Epithelial cell of esophagus (primary cell): ENCODE measurements at regions not wholly inside any gene's neighbourhood (a gene's known extent, or its start where the extent isn't known, plus 50 kb on each side); places are given as distances from the start of the nearest gene placed in this dataset.
A peak's percentile ranks its signal among the peaks of the same experiment; 100 is the strongest.

ENCODE experiments used
- DNase-seq: peaks from one replicate; pipeline ENCODE4 v3.0.0; 2010; ENCODE audit warnings: low read depth
- H3K4me3 ChIP-seq: 2 replicates; pipeline ENCODE4 v1.5.1; 2011; ENCODE audit warnings: mild to moderate bottlenecking, low read length, control low read depth
- CTCF ChIP-seq: IDR thresholded peaks from 2 replicates; pipeline ENCODE4 v1.5.1; 2011; ENCODE audit warnings: low read depth, mild to moderate bottlenecking, low read length, control low read depth, inconsistent platforms; ENCODE audit not compliant: insufficient read depth; ENCODE audit errors: missing control alignments

GRCh38 chr1:216841165-216841564 is 117.9 kb upstream of the ESRRG start:
- no peak for DNase-seq

GRCh38 chr1:216836316-216836715 is 113.1 kb upstream of the ESRRG start:
- H3K4me3 ChIP-seq: no peak overlapping the region
- no peak for TF ChIP-seq CTCF
- DNase-seq: no peak

More at GRCh38 chr1:216841165-216841564, 117.9 kb upstream of the ESRRG start:
- no peak for TF ChIP-seq CTCF
- H3K4me3 ChIP-seq: no peak overlapping the region

GRCh38 chr1:216833509-216833908 is 110.3 kb upstream of the ESRRG start:
- no peak for DNase-seq
- TF ChIP-seq CTCF: no peak
- H3K4me3 ChIP-seq: no peak overlapping the region

GRCh38 chr1:216832192-216832591 is 109.0 kb upstream of the ESRRG start:
- peak; percentile 47 for DNase-seq
- no peak overlapping the region for H3K4me3 ChIP-seq
- peak; percentile 52 for TF ChIP-seq CTCF

GRCh38 chr1:216830424-216831210 is 107.4 kb upstream of the ESRRG start:
- H3K4me3 ChIP-seq: no peak overlapping the region
- no peak for DNase-seq
- peak; percentile 3 for TF ChIP-seq CTCF

- H3K4me3 ChIP-seq: no peak overlapping the region
- no peak for TF ChIP-seq CTCF
- no peak for DNase-seq
These were observed 104.0 kb upstream of the ESRRG start for GRCh38 chr1:216827251-216827650.

GRCh38 chr1:216826646-216827045 is 103.4 kb upstream of the ESRRG start:
- DNase-seq: no peak
- H3K4me3 ChIP-seq: no peak overlapping the region
- no peak for TF ChIP-seq CTCF
